Stimulated activated CD4-positive, alpha-beta T cell treated with anti-CD3 and anti-CD28 coated beads, Interleukin-15, amount 100 ng/mL, for 24 hours (primary cell): ENCODE measurements at regions not wholly inside any gene's neighbourhood (a gene's known extent, or its start where the extent isn't known, plus 50 kb on each side); places are given as distances from the start of the nearest gene placed in this dataset.

Experiments used
- DNase-seq: peaks from one replicate; pipeline ENCODE4 v3.0.0-alpha.2; 2020

DNA sequence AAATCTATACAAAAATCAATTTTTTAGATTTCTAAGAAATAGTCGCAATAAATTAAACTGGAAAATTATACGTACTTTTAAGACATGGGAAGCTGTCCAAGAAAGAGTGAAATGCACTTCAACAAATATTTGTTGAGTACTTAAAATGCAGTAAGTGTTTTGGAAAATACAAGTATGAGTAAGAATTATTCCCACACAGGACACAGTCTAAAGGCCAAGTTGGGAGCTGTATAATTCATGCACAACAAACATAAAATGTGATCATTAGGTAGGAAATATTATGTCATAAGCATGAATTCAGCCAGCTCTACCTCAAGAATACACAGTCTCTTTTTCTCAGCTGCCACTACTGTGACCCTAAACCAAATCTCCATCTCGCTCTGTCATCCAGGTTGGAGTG lies 267.6 kb downstream of the CNTN3 start:
- no peak for DNase-seq

DNA sequence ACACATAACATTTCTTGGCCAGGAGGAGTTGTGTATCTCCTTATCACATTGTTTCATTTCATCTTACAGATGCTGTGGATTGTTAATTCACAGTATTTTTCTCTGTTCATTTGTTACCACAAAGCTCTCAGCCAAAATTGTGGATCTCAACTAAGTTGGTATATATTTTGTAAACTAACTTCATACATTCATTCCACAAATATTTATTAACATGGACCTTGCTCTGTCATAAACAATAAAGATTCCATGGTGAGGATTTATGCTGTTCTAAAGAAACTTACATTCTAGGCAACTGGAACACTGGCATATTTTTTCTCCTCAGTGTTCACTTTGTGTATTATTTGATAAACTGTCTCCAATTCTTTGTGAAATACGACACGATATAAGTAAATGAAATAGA lies 268.8 kb downstream of the CNTN3 start:
- no peak for DNase-seq

DNA sequence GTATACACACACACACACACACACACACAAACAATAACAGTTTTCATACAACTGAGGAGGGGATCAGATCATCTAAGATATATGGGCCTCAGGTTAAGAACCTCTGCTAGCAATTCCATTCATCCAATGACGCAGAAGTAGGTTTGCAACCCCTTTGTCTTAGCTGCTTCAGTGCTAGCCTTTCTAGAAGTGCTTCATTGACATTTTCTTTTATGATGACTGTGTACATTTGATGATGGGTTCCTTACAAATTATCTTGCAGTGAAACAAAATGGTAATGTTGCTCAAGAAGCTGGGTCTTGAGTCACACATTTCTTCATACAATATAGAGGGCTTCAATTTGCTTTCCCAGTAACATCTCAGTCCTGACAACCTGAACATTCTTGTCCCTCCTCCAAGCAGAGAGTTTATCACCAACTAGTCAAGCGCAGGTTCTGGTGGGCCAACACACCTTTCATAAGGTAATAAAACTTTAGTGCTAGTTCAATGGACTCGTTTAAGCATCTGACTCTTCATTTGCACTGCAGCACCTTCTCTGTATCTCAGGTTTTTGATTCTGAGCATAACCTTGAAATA lies 269.5 kb downstream of the CNTN3 start:
- no peak for DNase-seq

DNA sequence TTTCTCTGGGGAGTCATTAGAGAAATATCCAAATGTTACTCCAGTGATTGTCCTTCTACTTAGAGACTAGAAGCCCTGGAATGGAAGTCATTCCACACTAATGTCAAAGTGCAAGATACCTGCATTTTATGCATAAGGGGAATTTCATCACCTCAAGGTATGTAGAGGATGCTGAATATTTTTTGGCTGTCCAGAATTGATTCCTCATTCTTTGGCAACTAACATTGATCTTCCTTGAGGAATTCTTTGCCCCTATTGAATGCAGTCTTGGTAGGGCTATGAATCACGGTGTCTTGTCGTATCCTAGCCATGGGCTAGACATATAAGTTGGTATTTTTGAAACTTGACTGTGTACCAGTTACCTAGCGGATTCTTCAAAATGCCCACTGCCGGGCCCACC lies 271.1 kb downstream of the CNTN3 start:
- DNase-seq = no peak

DNA sequence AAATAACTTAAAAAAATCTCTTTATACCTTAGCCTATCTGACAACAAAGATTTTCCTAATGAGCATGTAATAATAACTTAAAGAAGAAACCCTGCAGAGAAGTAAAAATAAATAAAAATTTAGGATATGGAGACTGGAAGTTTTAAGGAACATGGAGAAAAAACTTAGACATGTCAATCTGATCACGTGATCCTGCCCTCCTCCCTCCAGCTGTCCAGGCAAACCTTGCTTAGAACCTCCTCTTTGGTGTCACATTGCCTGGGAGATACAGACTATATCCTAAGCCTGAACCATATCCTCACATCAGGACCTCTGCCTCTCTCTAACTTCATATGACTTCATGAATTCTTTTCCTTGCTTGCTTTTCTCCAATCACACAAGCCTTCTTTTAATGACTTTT lies 275.5 kb downstream of the CNTN3 start:
- no peak for DNase-seq

DNA sequence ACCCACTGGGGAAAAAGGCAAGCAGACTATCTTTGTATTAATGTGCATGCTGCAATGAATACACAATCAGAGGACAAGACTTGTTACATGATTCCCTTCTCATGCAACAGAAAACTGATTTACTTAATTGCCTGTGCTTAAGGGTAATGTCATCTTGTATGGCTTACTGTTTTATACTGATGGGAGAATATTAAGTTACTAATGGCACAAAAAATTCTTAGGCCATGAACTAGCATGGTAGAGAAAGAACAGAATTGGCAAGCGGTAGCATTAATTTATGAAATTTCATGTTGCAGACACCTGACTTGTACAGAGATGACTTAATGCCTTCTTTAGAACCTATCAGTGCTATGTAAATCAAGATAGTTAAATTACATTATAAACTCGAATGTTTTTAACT lies 282.3 kb downstream of the CNTN3 start:
- DNase-seq = no peak

DNA sequence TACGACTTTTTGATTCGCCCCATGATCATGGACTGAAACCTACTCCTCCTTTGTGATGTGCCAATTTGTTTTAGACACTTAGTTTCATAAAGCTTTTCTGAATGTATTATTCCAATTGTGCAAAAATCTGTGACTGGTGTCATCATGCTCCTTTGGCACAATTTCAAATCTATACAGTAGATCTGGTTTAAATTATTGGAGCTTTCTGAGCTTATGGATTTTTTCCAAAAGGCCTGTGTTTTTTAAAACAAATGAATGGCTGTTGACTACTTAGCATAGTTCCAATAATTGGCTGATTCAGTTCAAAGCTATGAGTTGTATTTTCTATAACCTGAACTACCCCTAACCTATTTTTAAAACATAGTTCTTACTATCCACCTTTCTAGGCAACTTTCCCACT lies 282.7 kb downstream of the CNTN3 start:
- DNase-seq = no peak

DNA sequence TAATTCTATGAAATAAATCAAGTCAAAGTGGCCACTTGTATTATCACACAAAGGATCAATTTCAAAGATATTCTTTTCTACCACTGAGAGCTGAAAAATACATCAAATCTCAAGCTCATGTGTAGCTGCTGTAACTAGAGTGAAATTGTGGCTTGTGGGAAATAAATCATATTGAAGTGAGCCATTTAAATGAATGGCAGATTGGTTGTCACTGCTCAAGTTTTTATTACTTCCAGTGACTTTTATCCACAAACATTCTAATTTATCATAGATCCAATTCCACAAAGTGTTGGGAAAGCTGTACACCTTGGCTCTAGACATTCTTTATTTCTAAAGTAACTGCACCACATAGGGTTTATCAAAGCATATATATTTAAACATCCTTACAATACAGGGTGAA lies 285.4 kb downstream of the CNTN3 start:
- DNase-seq = no peak

DNA sequence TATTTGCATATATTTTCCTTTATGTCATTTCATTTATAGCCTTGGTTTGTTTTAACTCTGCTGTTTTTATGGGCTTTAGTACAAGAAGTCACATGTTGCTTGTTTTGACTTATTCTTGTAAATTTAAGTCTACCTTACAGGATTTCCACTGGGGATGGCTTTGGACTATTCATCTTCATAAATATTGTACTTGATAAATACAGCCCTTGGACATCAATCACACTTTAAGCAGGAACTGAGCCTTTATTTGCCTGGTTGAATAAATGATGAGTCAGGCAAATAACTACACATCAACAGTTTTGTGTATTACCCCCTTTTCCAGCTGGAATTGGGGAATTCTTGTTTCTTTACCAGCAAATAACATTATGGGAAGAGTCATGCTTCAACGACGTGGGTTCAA lies 286.0 kb downstream of the CNTN3 start:
- DNase-seq = no peak

DNA sequence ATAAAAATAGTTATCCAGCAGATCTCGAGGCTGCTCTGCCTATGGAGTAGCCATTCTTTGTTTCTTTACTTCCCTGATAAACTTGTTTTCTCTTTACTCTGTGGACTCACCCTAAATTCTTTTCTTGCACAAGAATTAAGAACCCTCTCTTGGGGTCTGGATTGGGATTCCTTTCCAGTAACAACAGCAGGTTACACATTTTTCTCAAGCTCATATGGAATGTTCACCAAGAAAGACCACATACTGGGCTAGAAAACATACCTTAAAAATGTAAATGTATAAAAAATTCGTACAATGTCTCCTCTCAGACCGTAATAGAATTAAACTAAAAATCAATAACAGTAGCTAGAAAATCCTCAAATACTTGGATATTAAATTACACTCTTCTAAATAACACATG lies 299.2 kb downstream of the CNTN3 start:
- no peak for DNase-seq

DNA sequence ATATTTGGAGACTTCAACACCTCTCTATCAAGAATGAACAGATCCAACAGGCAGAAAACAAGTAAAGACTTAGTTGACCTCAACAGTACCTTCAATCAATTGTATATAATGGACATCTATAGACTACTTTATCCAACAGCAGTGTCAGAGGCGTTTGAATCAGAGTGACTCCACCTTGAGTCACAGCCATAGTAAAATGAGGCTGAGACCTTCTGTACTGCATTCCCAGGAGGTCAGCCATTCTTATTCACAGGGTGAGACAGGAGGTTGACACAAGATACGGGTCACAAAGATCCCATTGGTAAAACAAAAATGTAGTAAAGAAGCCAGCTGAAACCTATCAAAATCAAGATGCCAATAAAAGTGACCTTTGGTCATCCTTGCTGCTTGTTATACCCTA lies 299.8 kb downstream of the CNTN3 start:
- no peak for DNase-seq

DNA sequence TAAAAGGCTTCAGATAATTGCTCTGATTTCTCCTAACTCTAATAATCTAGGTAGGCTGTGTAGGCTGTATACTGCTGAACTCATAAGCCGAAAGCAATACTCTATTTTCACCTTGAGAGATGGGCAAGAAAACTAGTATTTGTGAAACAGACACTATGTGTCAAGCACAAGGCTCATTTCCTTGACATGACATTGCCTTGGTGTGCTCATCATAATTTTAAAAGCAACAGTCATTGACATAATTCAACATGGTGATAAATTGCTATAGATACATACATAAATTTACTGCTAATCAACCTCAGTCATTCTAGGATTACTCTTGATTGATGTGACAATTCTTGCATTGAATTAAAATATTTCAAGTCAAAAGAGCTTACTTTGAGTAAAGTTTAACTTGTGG lies 304.7 kb downstream of the CNTN3 start:
- no peak for DNase-seq

DNA sequence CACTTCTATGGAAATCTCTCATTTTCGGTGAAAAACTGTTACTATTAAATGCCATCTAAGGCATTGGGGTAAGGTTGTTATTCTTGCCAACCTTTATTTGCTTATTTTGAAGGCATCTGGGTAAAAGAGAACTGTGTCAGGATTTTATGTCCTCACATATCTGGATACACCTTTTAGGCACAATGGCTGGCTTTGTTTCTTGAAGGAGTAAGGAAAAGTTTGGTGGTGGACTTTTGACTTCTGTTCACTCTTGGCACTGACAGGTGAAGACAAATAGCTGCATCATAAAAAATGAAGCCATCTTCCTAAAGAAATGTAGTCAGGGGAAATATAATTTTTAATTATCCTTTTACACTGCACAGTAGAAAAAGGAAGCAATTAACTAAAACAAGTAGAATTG lies 310.0 kb downstream of the CNTN3 start:
- DNase-seq = no peak

DNA sequence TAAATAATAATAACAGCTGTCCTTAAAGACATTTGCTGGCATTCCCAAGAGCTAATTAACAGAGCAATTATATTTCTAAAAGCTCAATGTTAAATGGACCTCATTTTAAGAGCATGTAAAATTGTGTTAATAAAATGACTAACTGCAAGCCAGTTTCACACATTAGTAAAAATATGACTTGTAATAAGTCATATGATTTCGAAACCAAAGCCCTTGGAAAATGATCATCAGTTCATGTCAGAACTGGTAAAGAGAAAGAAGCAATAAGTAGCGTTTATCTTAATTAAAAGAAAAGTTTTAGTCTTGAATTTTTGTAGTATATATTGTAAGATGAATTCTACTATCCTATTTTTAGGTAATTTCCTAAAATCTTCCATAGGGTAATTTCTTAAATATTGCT lies 310.7 kb downstream of the CNTN3 start:
- DNase-seq = no peak

DNA sequence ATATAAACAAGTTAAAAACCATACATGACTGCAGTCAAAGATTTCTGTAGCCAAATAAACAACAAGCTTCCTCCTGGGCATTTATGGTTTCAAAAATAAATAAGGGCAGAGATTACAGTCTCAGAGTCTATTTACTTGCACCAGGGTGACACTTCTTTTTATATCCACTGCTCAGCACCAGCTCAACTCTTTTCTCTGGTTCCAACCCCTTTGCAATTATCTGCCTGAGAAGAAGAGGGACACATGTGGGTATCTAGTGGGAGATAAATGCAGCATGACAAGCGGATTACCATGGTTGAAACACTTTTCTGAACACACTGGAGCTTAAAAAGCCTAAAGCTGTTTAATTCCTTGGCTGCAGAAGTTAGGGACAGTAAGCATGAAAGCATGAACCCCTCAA lies 311.5 kb downstream of the CNTN3 start:
- DNase-seq = no peak

DNA sequence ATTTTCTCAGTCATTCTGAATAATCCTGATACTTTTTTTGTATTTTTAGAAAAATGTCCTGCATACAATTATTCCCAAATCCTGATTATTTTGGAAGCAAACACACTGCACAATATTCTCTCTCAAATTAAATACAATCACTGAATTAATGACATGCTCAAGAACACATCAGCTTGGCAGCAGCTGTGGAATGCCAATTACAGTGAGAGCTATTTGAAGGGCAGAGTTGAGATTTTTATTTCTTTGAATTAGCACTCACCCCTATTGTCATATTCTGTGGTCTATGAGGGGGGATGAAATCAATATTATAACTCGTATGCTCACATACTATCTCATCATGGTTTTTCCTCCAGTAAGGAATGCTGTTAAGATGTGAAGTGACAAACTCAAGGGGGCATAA lies 312.2 kb downstream of the CNTN3 start:
- no peak for DNase-seq

DNA sequence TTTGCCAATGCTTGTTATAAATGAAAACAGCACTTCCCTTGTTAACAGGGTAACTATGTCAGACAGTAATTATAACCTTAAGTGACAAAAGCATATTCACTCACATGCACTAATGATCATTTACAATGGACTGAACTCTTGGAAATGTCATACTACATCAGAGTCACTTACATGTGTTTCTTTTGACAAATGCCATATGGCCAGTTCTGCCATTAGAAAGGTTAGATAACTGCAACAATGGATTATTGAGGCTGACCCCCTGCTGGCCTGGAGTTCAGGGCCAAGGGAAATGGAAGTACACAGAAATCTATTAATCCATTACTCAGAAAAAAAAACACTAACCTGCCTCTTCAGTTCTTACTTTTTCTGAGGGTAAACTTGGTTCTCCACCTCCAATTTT lies 313.4 kb downstream of the CNTN3 start:
- no peak for DNase-seq

DNA sequence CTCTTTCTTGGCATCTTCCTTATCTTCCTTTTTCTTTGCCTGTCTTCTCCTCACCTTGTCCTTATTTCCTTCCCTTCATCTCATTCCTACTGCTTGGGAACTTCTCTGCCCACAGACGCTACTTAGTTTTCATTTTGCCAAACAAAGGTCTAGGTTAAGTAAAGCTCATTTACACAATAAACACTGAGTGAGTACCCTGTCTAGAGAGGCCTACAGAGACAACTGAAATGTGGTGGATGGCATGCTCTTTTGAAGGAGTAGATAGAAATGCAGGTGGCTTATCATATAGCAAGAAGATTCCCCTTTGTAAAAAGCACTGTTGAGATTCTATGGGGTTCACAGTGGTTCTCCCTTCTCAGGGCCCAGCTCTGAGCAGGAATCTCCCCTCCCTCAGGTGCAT lies 319.0 kb downstream of the CNTN3 start:
- DNase-seq = no peak

DNA sequence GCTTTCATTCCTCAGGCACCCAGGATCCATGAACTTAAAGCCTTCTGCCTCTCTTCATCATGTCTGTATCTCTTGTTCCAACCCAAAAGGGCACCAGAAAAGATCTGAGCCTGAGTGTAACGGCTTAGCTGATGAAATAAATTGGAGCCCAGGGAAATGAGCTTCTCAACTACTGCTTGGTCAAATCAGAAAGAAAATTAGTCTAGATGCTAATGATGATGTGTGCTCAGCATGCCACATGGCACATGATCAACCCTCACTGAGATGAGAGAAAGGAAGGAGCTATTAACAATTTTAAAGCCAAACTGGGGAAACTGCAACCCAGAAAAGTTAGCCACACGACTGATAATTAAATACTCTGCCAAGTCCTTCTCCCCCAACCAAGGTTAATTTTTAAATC lies 325.7 kb downstream of the CNTN3 start:
- DNase-seq = no peak

DNA sequence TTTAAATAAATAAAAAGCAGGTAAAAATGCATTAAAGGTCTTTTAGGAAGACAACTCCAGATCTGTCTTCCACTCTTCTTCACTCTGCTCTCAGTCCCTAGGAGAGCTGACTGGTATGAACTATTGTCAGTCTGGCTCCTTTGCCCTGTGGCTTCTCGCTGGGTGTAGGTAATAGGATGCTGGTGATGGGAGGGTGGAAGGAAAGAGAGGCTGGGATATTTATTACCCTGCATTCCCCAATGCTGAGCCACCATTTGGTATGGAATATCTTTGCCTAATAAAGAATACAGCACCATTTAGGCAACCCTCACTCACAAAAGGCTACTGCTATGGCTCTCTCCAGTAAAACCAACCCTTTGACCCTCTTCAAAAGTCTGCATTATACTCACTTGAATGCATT lies 326.9 kb downstream of the CNTN3 start:
- no peak for DNase-seq

DNA sequence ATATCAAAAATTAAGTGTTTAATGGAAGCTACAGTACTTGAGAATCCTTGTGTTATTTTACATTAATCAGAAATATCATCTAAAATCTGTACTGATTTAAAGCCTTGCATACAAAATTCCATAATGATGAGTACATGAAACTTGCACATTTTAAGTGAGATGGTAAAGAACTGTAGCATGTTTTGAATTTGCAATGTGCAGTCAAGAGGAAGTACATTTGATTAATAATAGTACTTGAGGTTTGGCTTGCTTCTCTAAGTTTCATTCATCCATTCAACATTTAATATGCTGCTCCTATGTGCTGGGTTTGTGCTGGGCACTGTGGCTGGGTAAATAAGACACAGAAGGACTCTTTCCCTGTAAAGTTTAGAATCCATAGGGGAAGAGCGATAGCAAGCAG lies 332.3 kb downstream of the CNTN3 start:
- DNase-seq = no peak

DNA sequence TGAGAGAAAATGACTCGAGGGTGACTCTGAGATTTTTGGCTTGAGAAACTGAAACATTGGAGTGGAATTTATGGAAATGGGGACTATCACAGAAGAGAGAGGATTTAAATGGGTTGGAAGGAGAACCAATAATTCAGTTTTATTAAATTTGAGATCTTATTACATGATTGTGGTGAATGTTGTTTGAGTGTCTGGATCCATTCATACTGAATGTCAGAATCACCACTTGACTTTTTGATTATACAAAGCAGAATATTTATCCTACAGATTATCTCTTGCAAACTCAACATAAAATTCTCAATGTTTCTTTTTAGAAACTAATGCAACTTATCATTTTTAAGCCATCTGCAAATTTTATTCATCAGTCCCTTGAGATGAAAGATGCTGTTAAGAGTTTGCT lies 332.8 kb downstream of the CNTN3 start:
- DNase-seq = no peak

DNA sequence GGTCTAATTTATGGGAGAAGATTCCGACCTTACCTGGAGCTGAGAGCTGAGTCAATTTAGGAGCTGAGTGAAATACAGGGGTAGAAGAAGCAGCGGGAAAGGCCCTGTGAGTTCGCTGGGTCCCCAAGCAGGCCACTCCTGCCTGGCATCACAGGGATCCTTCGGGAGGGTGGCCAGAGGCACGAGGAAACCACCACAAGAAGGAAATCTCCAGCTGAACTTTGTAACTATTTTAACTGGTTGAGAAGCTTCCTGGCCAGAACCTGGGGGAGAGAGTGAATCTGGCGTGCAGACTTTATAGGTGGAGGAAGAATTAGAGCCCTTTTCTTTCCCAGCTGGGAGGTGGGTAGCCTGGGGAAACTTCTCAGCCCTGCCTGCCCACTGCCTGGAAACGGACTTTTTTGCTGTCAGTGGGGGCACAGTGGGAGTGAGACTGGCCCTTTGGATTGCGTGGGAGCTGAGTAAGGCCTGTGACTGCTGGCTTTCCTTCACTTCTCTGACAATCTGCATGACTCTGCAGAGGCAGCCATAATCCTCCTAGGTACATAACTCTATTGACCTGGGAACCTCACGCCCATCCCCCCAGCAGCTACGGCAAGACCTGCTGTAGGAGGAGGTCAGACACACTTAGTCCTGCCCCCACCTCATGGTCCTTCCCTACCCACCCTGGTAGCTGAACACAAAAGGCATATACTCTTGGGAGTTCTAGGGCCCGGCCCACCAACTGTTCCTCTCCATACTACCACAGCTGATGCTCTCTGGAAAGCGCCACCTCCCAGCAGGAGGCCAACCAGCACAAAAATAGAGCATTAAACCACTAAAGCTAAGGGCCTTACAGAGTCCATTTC lies 340.7 kb downstream of the CNTN3 start:
- DNase-seq = no peak

DNA sequence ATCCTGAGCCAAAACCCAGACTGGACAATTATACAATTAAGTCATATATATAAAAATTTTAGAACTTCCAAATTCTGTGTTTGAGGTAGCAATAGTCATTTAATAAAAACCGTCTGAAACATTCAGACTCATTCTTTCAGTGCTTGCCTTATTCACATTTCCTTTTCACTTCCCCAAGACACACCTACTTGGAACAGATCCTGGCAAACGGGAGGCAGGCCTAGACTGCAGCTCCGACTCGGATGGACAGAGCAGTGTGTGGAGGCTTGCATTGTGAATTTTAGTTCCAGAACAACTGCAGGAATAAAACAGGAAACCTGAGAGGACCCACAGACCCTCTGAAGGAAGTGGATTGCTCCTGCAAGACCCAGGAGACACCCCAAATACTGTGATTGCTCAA lies 341.4 kb downstream of the CNTN3 start:
- no peak for DNase-seq

DNA sequence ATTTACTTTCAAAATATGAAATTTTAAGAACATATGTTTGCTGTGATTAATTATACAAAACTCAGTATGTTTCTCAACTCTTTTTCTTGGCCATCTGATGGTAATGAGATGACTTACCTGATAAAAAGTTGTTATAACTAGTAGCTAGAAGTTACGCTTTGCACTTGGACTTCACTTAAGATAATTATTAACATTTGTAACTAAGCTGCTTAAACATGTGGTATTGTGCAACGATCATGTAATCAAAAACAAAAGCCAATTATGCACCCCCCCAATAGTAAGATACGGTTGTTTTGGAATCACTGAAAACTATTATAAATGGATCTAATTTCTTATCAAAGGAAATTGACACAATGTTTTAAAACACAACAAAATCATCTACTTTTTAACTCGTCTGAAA lies 342.9 kb downstream of the CNTN3 start:
- no peak for DNase-seq
